ENCODE measurements at regions not wholly inside any gene's neighbourhood (a gene's known extent, or its start where the extent isn't known, plus 50 kb on each side); places are given as distances from the start of the nearest gene placed in this dataset.
"Not testable (repeated sequence)": the region's sequence is repeated elsewhere in the genome, so short reads cannot be mapped to it uniquely, and the experiment has no call there.

DNA sequence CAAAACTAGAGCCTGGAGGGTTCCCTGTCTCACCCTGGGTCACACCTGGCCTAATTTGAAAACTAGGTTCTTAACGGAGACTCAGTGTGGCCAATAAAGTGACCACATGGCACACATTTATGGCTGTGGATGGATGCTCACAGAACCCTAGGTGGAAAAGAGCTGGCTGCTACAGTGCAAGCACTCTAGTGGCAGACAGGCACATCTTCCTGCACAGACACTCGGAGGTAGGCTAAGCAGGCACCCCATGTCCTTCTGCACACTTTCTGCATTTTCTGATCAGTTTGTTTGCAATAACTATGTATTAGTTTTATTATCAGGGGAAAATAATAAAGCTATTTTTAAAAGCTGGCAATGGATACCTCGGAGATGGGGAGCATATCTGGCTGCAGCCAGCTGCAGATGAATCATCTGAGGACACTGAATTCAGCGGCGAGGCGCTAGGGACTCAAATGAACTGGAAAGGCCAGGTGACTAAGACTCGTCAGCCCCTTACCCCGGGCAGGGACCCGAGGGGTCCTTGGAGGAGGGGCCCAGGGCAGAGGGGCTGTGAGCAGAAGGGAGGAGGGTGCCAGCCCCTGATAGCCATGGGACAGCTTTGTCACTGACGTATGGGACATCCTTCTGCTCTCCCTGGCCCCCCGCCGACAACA, 96.2 kb downstream of the OLFM1 start:
- no peak overlapping the region for H3K4me3 ChIP-seq (ENCODE audit: low read depth, low read length)

GRCh38 chr9:135184181-135185053, 96.9 kb downstream of the OLFM1 start:
- Histone ChIP-seq H3K4me3 (ENCODE audit: low read depth, low read length) (no peak overlapping the region), H3K9ac (ENCODE audit: low read depth, low read length) (no peak overlapping the region), H3K27me3 (ENCODE audit: control insufficient read depth, insufficient read depth, low read length) (no peaks in the 10 kb centered on the region), H3K36me3 (ENCODE audit: control insufficient read depth, insufficient read depth, low read length) (no peaks in the 10 kb centered on the region), H3K9me3 (ENCODE audit: control insufficient read depth, insufficient read depth, low read length) (no peaks in the 10 kb centered on the region), H3K4me1 (ENCODE audit: control insufficient read depth, insufficient read depth, low read length) (no peaks in the 10 kb centered on the region)

More for the DNA sequence above, 96.2 kb downstream of the OLFM1 start:
- Histone ChIP-seq H3K36me3 (ENCODE audit: control insufficient read depth, insufficient read depth, low read length) (no peaks in the 10 kb centered on the region), H3K27me3 (ENCODE audit: control insufficient read depth, insufficient read depth, low read length) (no peaks in the 10 kb centered on the region), H3K9me3 (ENCODE audit: control insufficient read depth, insufficient read depth, low read length) (no peaks in the 10 kb centered on the region), H3K9ac (ENCODE audit: low read depth, low read length) (no peak overlapping the region), H3K4me1 (ENCODE audit: control insufficient read depth, insufficient read depth, low read length) (no peaks in the 10 kb centered on the region)

GRCh38 chr9:135185060-135185459, 97.6 kb downstream of the OLFM1 start:
- H3K36me3 ChIP-seq (ENCODE audit: control insufficient read depth, insufficient read depth, low read length), result no peaks in the 10 kb centered on the region
- no peaks in the 10 kb centered on the region for H3K4me1 ChIP-seq (ENCODE audit: control insufficient read depth, insufficient read depth, low read length)
- no peaks in the 10 kb centered on the region for H3K27me3 ChIP-seq (ENCODE audit: control insufficient read depth, insufficient read depth, low read length)
- H3K9ac ChIP-seq (ENCODE audit: low read depth, low read length), result no peak overlapping the region
- H3K4me3 ChIP-seq (ENCODE audit: low read depth, low read length), result no peak overlapping the region
- no peaks in the 10 kb centered on the region for H3K9me3 ChIP-seq (ENCODE audit: control insufficient read depth, insufficient read depth, low read length)

- Histone ChIP-seq H3K9me3 (ENCODE audit: control insufficient read depth, insufficient read depth, low read length) (no peaks in the 10 kb centered on the region), H3K36me3 (ENCODE audit: control insufficient read depth, insufficient read depth, low read length) (no peaks in the 10 kb centered on the region), H3K27me3 (ENCODE audit: control insufficient read depth, insufficient read depth, low read length) (no peaks in the 10 kb centered on the region), H3K4me3 (ENCODE audit: low read depth, low read length) (no peak overlapping the region), H3K9ac (ENCODE audit: low read depth, low read length) (no peak overlapping the region), H3K4me1 (ENCODE audit: control insufficient read depth, insufficient read depth, low read length) (no peaks in the 10 kb centered on the region)
These were observed 99.0 kb downstream of the OLFM1 start for GRCh38 chr9:135186248-135187164.

GRCh38 chr9:135187365-135187764, 99.9 kb downstream of the OLFM1 start:
- no peaks in the 10 kb centered on the region for H3K27me3 ChIP-seq (ENCODE audit: control insufficient read depth, insufficient read depth, low read length)
- no peaks in the 10 kb centered on the region for H3K36me3 ChIP-seq (ENCODE audit: control insufficient read depth, insufficient read depth, low read length)
- H3K4me3 ChIP-seq (ENCODE audit: low read depth, low read length), result no peak overlapping the region
- H3K4me1 ChIP-seq (ENCODE audit: control insufficient read depth, insufficient read depth, low read length), result no peaks in the 10 kb centered on the region
- H3K9ac ChIP-seq (ENCODE audit: low read depth, low read length), result no peak overlapping the region
- no peaks in the 10 kb centered on the region for H3K9me3 ChIP-seq (ENCODE audit: control insufficient read depth, insufficient read depth, low read length)

DNA sequence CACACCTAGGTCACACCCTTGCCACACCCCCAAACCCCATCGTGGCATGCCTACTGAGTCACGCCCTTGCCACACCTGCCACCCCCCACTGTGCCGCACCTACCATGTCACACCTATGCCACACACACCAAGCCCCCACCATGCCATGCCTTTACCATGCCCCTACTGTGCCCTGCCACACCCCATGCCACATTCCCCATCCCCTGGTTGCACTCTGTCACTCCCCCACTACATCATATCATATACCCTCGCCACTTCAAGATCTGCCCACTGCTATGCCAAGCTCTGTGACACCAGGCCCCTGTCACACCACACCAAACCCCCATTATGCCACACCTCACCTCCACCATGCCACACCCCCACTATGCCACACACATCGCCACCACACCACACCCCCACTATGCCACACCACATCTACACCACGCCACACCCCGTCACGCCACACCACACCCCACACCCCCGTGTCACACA, 101.2 kb downstream of the OLFM1 start:
- no peaks in the 10 kb centered on the region for H3K9me3 ChIP-seq (ENCODE audit: control insufficient read depth, insufficient read depth, low read length)

GRCh38 chr9:135189497-135189896, 102.0 kb downstream of the OLFM1 start:
- no peak overlapping the region for H3K9ac ChIP-seq (ENCODE audit: low read depth, low read length)
- no peaks in the 10 kb centered on the region for H3K4me1 ChIP-seq (ENCODE audit: control insufficient read depth, insufficient read depth, low read length)
- no peaks in the 10 kb centered on the region for H3K9me3 ChIP-seq (ENCODE audit: control insufficient read depth, insufficient read depth, low read length)
- H3K36me3 ChIP-seq (ENCODE audit: control insufficient read depth, insufficient read depth, low read length), result no peaks in the 10 kb centered on the region
- no peak overlapping the region for H3K4me3 ChIP-seq (ENCODE audit: low read depth, low read length)
- no peaks in the 10 kb centered on the region for H3K27me3 ChIP-seq (ENCODE audit: control insufficient read depth, insufficient read depth, low read length)

More for the DNA sequence above, 101.2 kb downstream of the OLFM1 start:
- H3K4me1 ChIP-seq (ENCODE audit: control insufficient read depth, insufficient read depth, low read length), result no peaks in the 10 kb centered on the region
- no peak overlapping the region for H3K4me3 ChIP-seq (ENCODE audit: low read depth, low read length)
- no peaks in the 10 kb centered on the region for H3K27me3 ChIP-seq (ENCODE audit: control insufficient read depth, insufficient read depth, low read length)
- no peaks in the 10 kb centered on the region for H3K36me3 ChIP-seq (ENCODE audit: control insufficient read depth, insufficient read depth, low read length)
- no peak overlapping the region for H3K9ac ChIP-seq (ENCODE audit: low read depth, low read length)

GRCh38 chr9:135190789-135191577, 103.5 kb downstream of the OLFM1 start:
- Histone ChIP-seq H3K27me3 (ENCODE audit: control insufficient read depth, insufficient read depth, low read length) (no peaks in the 10 kb centered on the region), H3K9me3 (ENCODE audit: control insufficient read depth, insufficient read depth, low read length) (no peaks in the 10 kb centered on the region), H3K4me1 (ENCODE audit: control insufficient read depth, insufficient read depth, low read length) (no peaks in the 10 kb centered on the region), H3K9ac (ENCODE audit: low read depth, low read length) (no peak overlapping the region), H3K36me3 (ENCODE audit: control insufficient read depth, insufficient read depth, low read length) (no peaks in the 10 kb centered on the region), H3K4me3 (ENCODE audit: low read depth, low read length) (no peak overlapping the region)

DNA sequence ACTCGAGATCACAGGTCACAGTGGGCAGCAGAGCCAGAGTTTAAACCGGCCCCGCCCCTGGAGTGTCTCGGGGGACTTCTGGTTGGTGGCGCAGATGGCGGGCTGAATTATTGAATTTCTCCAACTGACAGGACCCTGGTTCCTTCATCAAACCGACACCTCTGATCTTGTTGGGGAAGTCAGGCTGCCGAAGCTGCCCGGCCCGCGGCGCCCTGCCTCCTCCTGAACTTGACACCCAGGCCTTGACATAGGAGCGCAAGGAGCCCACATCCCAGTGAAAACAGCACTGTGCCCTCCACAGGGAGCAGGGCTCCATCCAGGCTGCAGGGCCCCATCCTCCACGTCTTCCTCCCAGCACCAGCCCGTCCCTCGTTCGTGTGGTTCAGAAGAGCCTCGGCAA, 105.2 kb downstream of the OLFM1 start:
- no peaks in the 10 kb centered on the region for H3K36me3 ChIP-seq (ENCODE audit: control insufficient read depth, insufficient read depth, low read length)
- no peaks in the 10 kb centered on the region for H3K27me3 ChIP-seq (ENCODE audit: control insufficient read depth, insufficient read depth, low read length)
- H3K9me3 ChIP-seq (ENCODE audit: control insufficient read depth, insufficient read depth, low read length), result no peaks in the 10 kb centered on the region
- no peaks in the 10 kb centered on the region for H3K4me1 ChIP-seq (ENCODE audit: control insufficient read depth, insufficient read depth, low read length)
- H3K4me3 ChIP-seq (ENCODE audit: low read depth, low read length), result no peak overlapping the region
- no peak overlapping the region for H3K9ac ChIP-seq (ENCODE audit: low read depth, low read length)

GRCh38 chr9:135195975-135196374, 108.5 kb downstream of the OLFM1 start:
- H3K9me3 ChIP-seq (ENCODE audit: control insufficient read depth, insufficient read depth, low read length), result not testable (repeated sequence)

GRCh38 chr9:135196474-135196873, 109.0 kb downstream of the OLFM1 start:
- Histone ChIP-seq H3K27me3 (ENCODE audit: control insufficient read depth, insufficient read depth, low read length) (no peaks in the 10 kb centered on the region), H3K4me3 (ENCODE audit: low read depth, low read length) (no peak overlapping the region), H3K4me1 (ENCODE audit: control insufficient read depth, insufficient read depth, low read length) (peaks cover 7% of the 10 kb centered on the region), H3K36me3 (ENCODE audit: control insufficient read depth, insufficient read depth, low read length) (no peaks in the 10 kb centered on the region), H3K9ac (ENCODE audit: low read depth, low read length) (no peak overlapping the region), H3K9me3 (ENCODE audit: control insufficient read depth, insufficient read depth, low read length) (no peaks in the 10 kb centered on the region)

More at GRCh38 chr9:135195975-135196374, 108.5 kb downstream of the OLFM1 start:
- H3K27me3 ChIP-seq (ENCODE audit: control insufficient read depth, insufficient read depth, low read length); H3K4me1 ChIP-seq (ENCODE audit: control insufficient read depth, insufficient read depth, low read length); H3K36me3 ChIP-seq (ENCODE audit: control insufficient read depth, insufficient read depth, low read length); H3K9ac ChIP-seq (ENCODE audit: low read depth, low read length); H3K4me3 ChIP-seq (ENCODE audit: low read depth, low read length): not testable (repeated sequence)
